HCT116 (cell line): ENCODE measurements at regions not wholly inside any gene's neighbourhood (a gene's known extent, or its start where the extent isn't known, plus 50 kb on each side); places are given as distances from the start of the nearest gene placed in this dataset.

ENCODE experiments used
- POLR2A ChIP-seq: IDR thresholded peaks from 2 replicates; pipeline ENCODE4 v1.7.0; 2011; ENCODE audit warnings: borderline replicate concordance; ENCODE audit not compliant: insufficient read depth, insufficient read length; ENCODE audit errors: extremely low read depth
- POLR2AphosphoS5 ChIP-seq: IDR thresholded peaks from 2 replicates; pipeline ENCODE4 v1.6.1; 2011; ENCODE audit warnings: mild to moderate bottlenecking, low read depth, low read length, moderate library complexity
- SIN3A ChIP-seq: IDR thresholded peaks from 2 replicates; pipeline ENCODE4 v1.6.1; 2012; ENCODE audit warnings: low read depth
- TF ChIP-seq, protein P1 (sequence below), 3 experiments: fragments of 200-600 bp in 1 of 3; sonication (generic) in 1 of 3; IDR thresholded peaks in 2 of 3; conservative IDR thresholded peaks in 1 of 3; 2 replicates each; pipeline ENCODE4 v1.5.1; 2012 to 2017; ENCODE audit warnings: low read depth in 2 of 3, low read length in 2 of 3, antibody characterized with exemption in 1 of 3, borderline replicate concordance in 1 of 3, control low read depth in 1 of 3, mild to moderate bottlenecking in 1 of 3, mixed read lengths in 1 of 3, mixed run types in 1 of 3, moderate library complexity in 1 of 3; ENCODE audit not compliant: insufficient read depth in 1 of 3
- TF ChIP-seq, protein P2 (sequence below): IDR thresholded peaks from 2 replicates; pipeline ENCODE4 v1.6.1; 2011; ENCODE audit warnings: mild to moderate bottlenecking, low read length, moderate library complexity; ENCODE audit not compliant: insufficient replicate concordance; ENCODE audit errors: extremely low read depth

DNA sequence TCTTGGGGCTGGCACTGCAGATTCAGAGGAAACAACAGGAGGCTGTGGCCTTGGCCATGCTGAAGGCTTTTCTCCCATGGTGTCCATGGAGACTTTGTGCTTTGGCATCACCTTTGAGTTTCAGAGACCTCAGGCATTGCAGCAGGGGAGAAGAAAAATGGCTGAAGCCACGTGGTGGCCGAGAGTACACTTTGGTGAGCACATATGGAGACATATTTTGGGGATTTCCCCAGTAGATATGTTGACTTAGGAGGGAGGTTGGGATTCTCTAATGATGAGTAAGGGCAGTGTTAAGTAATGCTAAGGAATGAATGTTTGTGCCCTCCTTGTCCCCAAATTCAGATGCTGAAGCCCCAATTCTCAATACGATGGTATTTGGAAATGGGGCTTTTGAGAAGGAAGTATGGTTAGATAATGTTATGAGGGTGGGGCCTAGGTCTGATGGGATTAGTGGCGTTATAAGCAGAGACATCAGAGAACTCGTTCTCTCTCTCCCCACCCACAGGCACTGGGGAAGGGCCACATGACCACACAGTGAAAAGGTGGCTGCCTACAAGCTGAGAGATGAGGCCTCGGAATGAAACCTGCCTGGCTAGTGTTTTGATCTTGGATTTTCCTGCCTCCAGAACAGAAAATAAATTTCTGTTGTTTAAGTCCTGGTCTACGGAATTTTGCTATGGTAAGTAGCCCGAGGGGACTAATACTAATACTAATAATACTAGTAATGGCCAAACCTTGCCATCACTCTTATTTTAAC, 98.6 kb downstream of the TBX19 start:
- TF ChIP-seq, protein P1, sequence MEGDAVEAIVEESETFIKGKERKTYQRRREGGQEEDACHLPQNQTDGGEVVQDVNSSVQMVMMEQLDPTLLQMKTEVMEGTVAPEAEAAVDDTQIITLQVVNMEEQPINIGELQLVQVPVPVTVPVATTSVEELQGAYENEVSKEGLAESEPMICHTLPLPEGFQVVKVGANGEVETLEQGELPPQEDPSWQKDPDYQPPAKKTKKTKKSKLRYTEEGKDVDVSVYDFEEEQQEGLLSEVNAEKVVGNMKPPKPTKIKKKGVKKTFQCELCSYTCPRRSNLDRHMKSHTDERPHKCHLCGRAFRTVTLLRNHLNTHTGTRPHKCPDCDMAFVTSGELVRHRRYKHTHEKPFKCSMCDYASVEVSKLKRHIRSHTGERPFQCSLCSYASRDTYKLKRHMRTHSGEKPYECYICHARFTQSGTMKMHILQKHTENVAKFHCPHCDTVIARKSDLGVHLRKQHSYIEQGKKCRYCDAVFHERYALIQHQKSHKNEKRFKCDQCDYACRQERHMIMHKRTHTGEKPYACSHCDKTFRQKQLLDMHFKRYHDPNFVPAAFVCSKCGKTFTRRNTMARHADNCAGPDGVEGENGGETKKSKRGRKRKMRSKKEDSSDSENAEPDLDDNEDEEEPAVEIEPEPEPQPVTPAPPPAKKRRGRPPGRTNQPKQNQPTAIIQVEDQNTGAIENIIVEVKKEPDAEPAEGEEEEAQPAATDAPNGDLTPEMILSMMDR (IDR thresholded peaks at IDR 0.05 in 2 of 3, conservative IDR thresholded peaks at IDR 0.05 in 1 of 3; ENCODE audit: borderline replicate concordance in 1 of 3, insufficient read depth in 1 of 3, low read depth in 2 of 3, low read length in 2 of 3), result no peak
- no peak for TF ChIP-seq POLR2AphosphoS5
- TF ChIP-seq SIN3A, result no peak
- no peak for TF ChIP-seq POLR2A
- TF ChIP-seq, protein P2, sequence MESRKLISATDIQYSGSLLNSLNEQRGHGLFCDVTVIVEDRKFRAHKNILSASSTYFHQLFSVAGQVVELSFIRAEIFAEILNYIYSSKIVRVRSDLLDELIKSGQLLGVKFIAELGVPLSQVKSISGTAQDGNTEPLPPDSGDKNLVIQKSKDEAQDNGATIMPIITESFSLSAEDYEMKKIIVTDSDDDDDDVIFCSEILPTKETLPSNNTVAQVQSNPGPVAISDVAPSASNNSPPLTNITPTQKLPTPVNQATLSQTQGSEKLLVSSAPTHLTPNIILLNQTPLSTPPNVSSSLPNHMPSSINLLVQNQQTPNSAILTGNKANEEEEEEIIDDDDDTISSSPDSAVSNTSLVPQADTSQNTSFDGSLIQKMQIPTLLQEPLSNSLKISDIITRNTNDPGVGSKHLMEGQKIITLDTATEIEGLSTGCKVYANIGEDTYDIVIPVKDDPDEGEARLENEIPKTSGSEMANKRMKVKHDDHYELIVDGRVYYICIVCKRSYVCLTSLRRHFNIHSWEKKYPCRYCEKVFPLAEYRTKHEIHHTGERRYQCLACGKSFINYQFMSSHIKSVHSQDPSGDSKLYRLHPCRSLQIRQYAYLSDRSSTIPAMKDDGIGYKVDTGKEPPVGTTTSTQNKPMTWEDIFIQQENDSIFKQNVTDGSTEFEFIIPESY, result no peak
